ENCODE measurements at regions not wholly inside any gene's neighbourhood (a gene's known extent, or its start where the extent isn't known, plus 50 kb on each side); places are given as distances from the start of the nearest gene placed in this dataset.

DNA sequence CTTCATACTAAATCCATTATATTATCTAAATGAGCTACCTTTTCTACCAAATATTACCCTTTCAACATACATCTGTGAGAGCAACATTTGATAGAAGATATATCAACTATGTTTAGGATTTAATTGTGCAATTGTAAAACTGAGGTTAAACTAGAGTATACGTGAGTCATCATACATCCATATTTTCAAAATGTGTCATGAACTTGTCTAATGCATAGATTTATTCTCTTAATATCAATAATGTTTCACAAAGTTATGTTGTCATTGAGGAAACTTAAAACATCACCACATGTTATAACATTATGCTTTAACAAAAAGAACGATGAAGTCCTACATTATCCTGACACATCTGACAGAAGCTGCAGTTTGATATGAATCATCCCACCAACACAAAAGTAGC lies 645.5 kb upstream of the NOVA1 start:
- no peak overlapping the region for H3K4me2 ChIP-seq (ENCODE audit: low read length)
- H3K4ac ChIP-seq (ENCODE audit: low read depth, low read length) = no peak overlapping the region
- H3K4me1 ChIP-seq (ENCODE audit: control insufficient read depth in 1 of 2, insufficient read depth in 2 of 2, low read length in 2 of 2) = no peaks in the 10 kb centered on the region
- no peak overlapping the region for H3K9ac ChIP-seq (ENCODE audit: low read length)
- no peak for DNase-seq
- H3K27me3 ChIP-seq (ENCODE audit: insufficient read depth, low read length) = no peaks in the 10 kb centered on the region
- no peaks in the 10 kb centered on the region for H3K36me3 ChIP-seq (ENCODE audit: control insufficient read depth in 1 of 2, insufficient read depth in 2 of 2, low read length in 2 of 2)
- H2AK5ac ChIP-seq (ENCODE audit: low read length) = no peak overlapping the region
- no peak overlapping the region for H3K18ac ChIP-seq (ENCODE audit: low read length)
- no CpG with 5 or more reads among the region's 2 CpGs for WGBS (ENCODE audit: extremely low coverage, insufficient coverage, insufficient read length)
- no peak overlapping the region for H2AFZ ChIP-seq (ENCODE audit: insufficient read depth, low read length, poor library complexity)
- H3K14ac ChIP-seq (ENCODE audit: low read length) = no peak overlapping the region
- H3K79me1 ChIP-seq (ENCODE audit: low read length) = no peaks in the 10 kb centered on the region
- no peak overlapping the region for H2BK120ac ChIP-seq (ENCODE audit: insufficient read depth, low read length, poor library complexity)
- no peaks in the 10 kb centered on the region for H3K79me2 ChIP-seq (ENCODE audit: control insufficient read depth, insufficient read depth, low read length, poor library complexity)
- no peak overlapping the region for H3K23ac ChIP-seq (ENCODE audit: low read length)
- no peak overlapping the region for H4K8ac ChIP-seq (ENCODE audit: low read depth, low read length)
- no peak overlapping the region for H4K91ac ChIP-seq (ENCODE audit: low read depth, low read length)
- H4K12ac ChIP-seq (ENCODE audit: low read depth, low read length) = no peak overlapping the region
- H3K9me3 ChIP-seq (ENCODE audit: insufficient read depth, low read depth, low read length) = no peaks in the 10 kb centered on the region
- no peak overlapping the region for H2BK12ac ChIP-seq (ENCODE audit: low read length)
- no peak overlapping the region for H3K27ac ChIP-seq (ENCODE audit: low read depth, low read length)
- H2BK5ac ChIP-seq (ENCODE audit: low read depth, low read length, poor library complexity) = no peak overlapping the region
- H3K4me3 ChIP-seq (ENCODE audit: low read depth, low read length) = no peak overlapping the region

- Histone ChIP-seq H3K79me1 (ENCODE audit: low read length) (no peaks in the 10 kb centered on the region), H3K18ac (ENCODE audit: low read length) (no peak overlapping the region), H2BK120ac (ENCODE audit: insufficient read depth, low read length, poor library complexity) (no peak overlapping the region), H3K4me2 (ENCODE audit: low read length) (no peak overlapping the region), H2BK5ac (ENCODE audit: low read depth, low read length, poor library complexity) (no peak overlapping the region), H4K8ac (ENCODE audit: low read depth, low read length) (no peak overlapping the region), H2AFZ (ENCODE audit: insufficient read depth, low read length, poor library complexity) (no peak overlapping the region), H3K36me3 (ENCODE audit: control insufficient read depth in 1 of 2, insufficient read depth in 2 of 2, low read length in 2 of 2) (no peaks in the 10 kb centered on the region), H4K91ac (ENCODE audit: low read depth, low read length) (no peak overlapping the region), H3K9me3 (ENCODE audit: insufficient read depth, low read depth, low read length) (no peaks in the 10 kb centered on the region), H3K14ac (ENCODE audit: low read length) (no peak overlapping the region), H3K4me3 (ENCODE audit: low read depth, low read length) (no peak overlapping the region), H3K27ac (ENCODE audit: low read depth, low read length) (no peak overlapping the region), H3K4ac (ENCODE audit: low read depth, low read length) (no peak overlapping the region), H2AK5ac (ENCODE audit: low read length) (no peak overlapping the region), H3K9ac (ENCODE audit: low read length) (no peak overlapping the region), H3K27me3 (ENCODE audit: insufficient read depth, low read length) (no peaks in the 10 kb centered on the region), H3K23ac (ENCODE audit: low read length) (no peak overlapping the region), H3K79me2 (ENCODE audit: control insufficient read depth, insufficient read depth, low read length, poor library complexity) (no peaks in the 10 kb centered on the region), H3K4me1 (ENCODE audit: control insufficient read depth in 1 of 2, insufficient read depth in 2 of 2, low read length in 2 of 2) (no peaks in the 10 kb centered on the region), H2BK12ac (ENCODE audit: low read length) (no peak overlapping the region), H4K12ac (ENCODE audit: low read depth, low read length) (no peak overlapping the region)
- no peak for DNase-seq
- WGBS (ENCODE audit: extremely low coverage, insufficient coverage, insufficient read length) = no CpG with 5 or more reads among the region's 6 CpGs
Measured at GRCh38 chr14:27245947-27246346, 648.1 kb upstream of the NOVA1 start.

- Histone ChIP-seq H3K9me3 (ENCODE audit: insufficient read depth, low read depth, low read length) (no peaks in the 10 kb centered on the region), H3K4me1 (ENCODE audit: control insufficient read depth in 1 of 2, insufficient read depth in 2 of 2, low read length in 2 of 2) (no peaks in the 10 kb centered on the region), H3K79me1 (ENCODE audit: low read length) (no peaks in the 10 kb centered on the region), H3K9ac (ENCODE audit: low read length) (no peak overlapping the region), H3K4me2 (ENCODE audit: low read length) (no peak overlapping the region), H4K12ac (ENCODE audit: low read depth, low read length) (no peak overlapping the region), H3K23ac (ENCODE audit: low read length) (no peak overlapping the region), H2AK5ac (ENCODE audit: low read length) (no peak overlapping the region), H3K27ac (ENCODE audit: low read depth, low read length) (no peak overlapping the region), H3K18ac (ENCODE audit: low read length) (no peak overlapping the region), H2AFZ (ENCODE audit: insufficient read depth, low read length, poor library complexity) (no peak overlapping the region), H3K14ac (ENCODE audit: low read length) (no peak overlapping the region), H3K27me3 (ENCODE audit: insufficient read depth, low read length) (no peaks in the 10 kb centered on the region), H3K4ac (ENCODE audit: low read depth, low read length) (no peak overlapping the region), H4K8ac (ENCODE audit: low read depth, low read length) (no peak overlapping the region), H2BK5ac (ENCODE audit: low read depth, low read length, poor library complexity) (no peak overlapping the region), H3K36me3 (ENCODE audit: control insufficient read depth in 1 of 2, insufficient read depth in 2 of 2, low read length in 2 of 2) (no peaks in the 10 kb centered on the region), H2BK12ac (ENCODE audit: low read length) (no peak overlapping the region), H2BK120ac (ENCODE audit: insufficient read depth, low read length, poor library complexity) (no peak overlapping the region), H3K79me2 (ENCODE audit: control insufficient read depth, insufficient read depth, low read length, poor library complexity) (no peaks in the 10 kb centered on the region), H3K4me3 (ENCODE audit: low read depth, low read length) (no peak overlapping the region), H4K91ac (ENCODE audit: low read depth, low read length) (no peak overlapping the region)
- WGBS (ENCODE audit: extremely low coverage, insufficient coverage, insufficient read length) = no CpG with 5 or more reads among the region's 4 CpGs
- DNase-seq = no peak
Measured at GRCh38 chr14:27253966-27254365, 656.1 kb upstream of the NOVA1 start.

DNA sequence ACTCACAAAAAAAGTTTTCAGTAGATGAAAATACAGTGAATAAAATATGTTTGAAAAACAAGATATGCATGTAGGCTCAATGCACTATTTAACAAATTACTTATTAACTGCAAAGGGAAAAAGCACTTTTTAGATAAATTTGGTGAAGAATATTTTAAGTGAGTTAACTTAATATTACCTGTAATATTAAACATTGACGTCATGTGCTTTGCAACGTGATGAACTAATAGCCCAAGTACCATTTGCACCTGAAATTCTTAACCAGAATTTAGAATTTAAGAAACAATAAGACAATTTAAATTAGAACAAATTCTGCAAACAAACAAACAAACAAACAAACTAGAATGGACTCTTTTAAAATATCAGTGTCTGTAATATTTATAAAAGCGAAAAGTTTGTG lies 659.0 kb upstream of the NOVA1 start:
- Histone ChIP-seq H3K36me3 (ENCODE audit: control insufficient read depth in 1 of 2, insufficient read depth in 2 of 2, low read length in 2 of 2) (no peaks in the 10 kb centered on the region), H3K4me3 (ENCODE audit: low read depth, low read length) (no peak overlapping the region), H4K12ac (ENCODE audit: low read depth, low read length) (no peak overlapping the region), H4K91ac (ENCODE audit: low read depth, low read length) (no peak overlapping the region), H2BK12ac (ENCODE audit: low read length) (no peak overlapping the region), H2BK120ac (ENCODE audit: insufficient read depth, low read length, poor library complexity) (no peak overlapping the region), H3K4ac (ENCODE audit: low read depth, low read length) (no peak overlapping the region), H3K27me3 (ENCODE audit: insufficient read depth, low read length) (no peaks in the 10 kb centered on the region), H3K79me1 (ENCODE audit: low read length) (no peaks in the 10 kb centered on the region), H3K14ac (ENCODE audit: low read length) (no peak overlapping the region), H3K4me2 (ENCODE audit: low read length) (no peak overlapping the region), H2BK5ac (ENCODE audit: low read depth, low read length, poor library complexity) (no peak overlapping the region), H3K79me2 (ENCODE audit: control insufficient read depth, insufficient read depth, low read length, poor library complexity) (no peaks in the 10 kb centered on the region), H3K9ac (ENCODE audit: low read length) (no peak overlapping the region), H4K8ac (ENCODE audit: low read depth, low read length) (no peak overlapping the region), H3K23ac (ENCODE audit: low read length) (no peak overlapping the region), H2AK5ac (ENCODE audit: low read length) (no peak overlapping the region), H3K9me3 (ENCODE audit: insufficient read depth, low read depth, low read length) (no peaks in the 10 kb centered on the region), H2AFZ (ENCODE audit: insufficient read depth, low read length, poor library complexity) (no peak overlapping the region), H3K4me1 (ENCODE audit: control insufficient read depth in 1 of 2, insufficient read depth in 2 of 2, low read length in 2 of 2) (no peaks in the 10 kb centered on the region), H3K27ac (ENCODE audit: low read depth, low read length) (no peak overlapping the region), H3K18ac (ENCODE audit: low read length) (no peak overlapping the region)
- no peak for DNase-seq
- no CpG with 5 or more reads among the region's 3 CpGs for WGBS (ENCODE audit: extremely low coverage, insufficient coverage, insufficient read length)
